B cell (primary cell): ENCODE measurements at regions not wholly inside any gene's neighbourhood (a gene's known extent, or its start where the extent isn't known, plus 50 kb on each side); places are given as distances from the start of the nearest gene placed in this dataset.

Source experiments
- ATAC-seq: fragments of 200-7000 bp; cut with Tn5 transposase; one replicate; pipeline ENCODE4 v1.10.0; 2021; ENCODE audit warnings: low read depth, mild to moderate bottlenecking, moderate number of reproducible peaks, moderate library complexity
- CTCF ChIA-PET: fragments of 350-600 bp; sonication (Branson Sonifier 250); formaldehyde crosslinking; loops from one replicate; lab custom pipeline; 2021; ENCODE audit warnings: antibody characterized with exemption, inconsistent platforms; lab: Charles Lee
- POLR2A ChIA-PET: fragments of 350-600 bp; sonication (Branson Sonifier 250); formaldehyde crosslinking; loops from one replicate; lab custom pipeline; 2021; ENCODE audit warnings: antibody characterized with exemption; lab: Charles Lee
- DNase-seq: peaks from one replicate; pipeline ENCODE4 v3.0.0; 2013
- H2AFZ ChIP-seq: 2 replicates; pipeline ENCODE4 v1.6.1; 2012; ENCODE audit warnings: mild to moderate bottlenecking, low read depth, low read length; ENCODE audit not compliant: insufficient read depth, poor library complexity, severe bottlenecking
- H3K27ac ChIP-seq, 2 donors: 1 replicate in 1 of 2; 2 replicates in 1 of 2; pipeline ENCODE4 v1.5.1; 2012 to 2013; ENCODE audit warnings: low read length in 2 of 2, mild to moderate bottlenecking in 2 of 2, moderate library complexity in 1 of 2
- H3K27me3 ChIP-seq, 4 experiments: fragments of 200-600 bp in 1 of 4; sonication (generic) in 1 of 4; replicated peaks in 1 of 4; 1 replicate in 2 of 4; 2 replicates in 2 of 4; pipeline versions ENCODE4 v1.6.1 to v1.7.0; 2013 to 2016; ENCODE audit warnings: low read length in 3 of 4, mild to moderate bottlenecking in 2 of 4, mixed read lengths in 1 of 4, moderate library complexity in 1 of 4; ENCODE audit not compliant: insufficient read depth in 4 of 4, control insufficient read depth in 3 of 4; ENCODE audit errors: control extremely low read depth in 1 of 4
- H3K36me3 ChIP-seq, 2 experiments: replicated peaks in 1 of 2; 1 replicate in 1 of 2; 2 replicates in 1 of 2; pipeline versions ENCODE4 v1.6.1 to v1.7.1; 2013; ENCODE audit warnings: low read length in 1 of 2; ENCODE audit not compliant: insufficient read depth in 2 of 2, control insufficient read depth in 1 of 2; ENCODE audit errors: control extremely low read depth in 1 of 2, extremely low read depth in 1 of 2
- H3K4me1 ChIP-seq, 2 donors: fragments of 200-600 bp in 1 of 2; sonication (generic) in 1 of 2; 1 replicate in 1 of 2; 2 replicates in 1 of 2; pipeline versions ENCODE4 v1.5.1 to v1.6.1; 2013 to 2017; ENCODE audit warnings: low read length in 2 of 2; ENCODE audit not compliant: control insufficient read depth in 2 of 2, insufficient read depth in 2 of 2
- H3K4me2 ChIP-seq: replicated peaks from 2 replicates; pipeline ENCODE3; 2012; ENCODE audit warnings: mild to moderate bottlenecking, low read depth, low read length; ENCODE audit not compliant: poor library complexity, severe bottlenecking
- H3K4me3 ChIP-seq, 5 experiments: fragments of 200-600 bp in 1 of 5; sonication (generic) in 1 of 5; 1 replicate in 3 of 5; 2 replicates in 2 of 5; pipeline versions ENCODE4 v1.5.1 to v1.7.0; 2011 to 2016; ENCODE audit warnings: low read length in 4 of 5, mild to moderate bottlenecking in 4 of 5, low read depth in 2 of 5, control low read depth in 1 of 5, moderate library complexity in 1 of 5; ENCODE audit not compliant: insufficient read depth in 1 of 5; ENCODE audit errors: control extremely low read depth in 1 of 5, extremely low read depth in 1 of 5
- H3K79me2 ChIP-seq: fragments of 200-600 bp; sonication (generic); one replicate; pipeline ENCODE4 v1.6.0; 2016; ENCODE audit warnings: low read length; ENCODE audit not compliant: control insufficient read depth, insufficient read depth
- H3K9ac ChIP-seq: fragments of 200-600 bp; sonication (generic); 2 replicates; pipeline ENCODE4 v1.6.1; 2017; ENCODE audit warnings: mild to moderate bottlenecking, low read length, moderate library complexity
- H3K9me3 ChIP-seq, 3 donors: one replicate each; pipeline versions ENCODE4 v1.6.1 to v1.7.1; 2013; ENCODE audit warnings: low read length in 2 of 3; ENCODE audit not compliant: control insufficient read depth in 2 of 3, insufficient read depth in 1 of 3; ENCODE audit errors: control extremely low read depth in 1 of 3
- H4K20me1 ChIP-seq: 2 replicates; pipeline ENCODE4 v1.6.0; 2012; ENCODE audit warnings: mild to moderate bottlenecking, low read length; ENCODE audit not compliant: insufficient read depth, control insufficient read depth, poor library complexity, severe bottlenecking
- H3K27ac Mint-ChIP-seq: one replicate; pipeline ENCODE4 v1.8.0; 2021; ENCODE audit warnings: mixed read lengths
- H3K27me3 Mint-ChIP-seq: one replicate; pipeline ENCODE4 v1.8.0; 2021; ENCODE audit warnings: mixed read lengths
- H3K4me1 Mint-ChIP-seq: one replicate; pipeline ENCODE4 v1.8.0; 2021; ENCODE audit warnings: mixed read lengths
- H3K4me3 Mint-ChIP-seq: one replicate; pipeline ENCODE4 v1.8.0; 2021; ENCODE audit warnings: mixed read lengths
- H3K9me3 Mint-ChIP-seq: one replicate; pipeline ENCODE4 v1.8.0; 2022; ENCODE audit warnings: mixed read lengths; ENCODE audit not compliant: insufficient read depth
- EZH2 ChIP-seq: IDR thresholded peaks from 2 replicates; pipeline ENCODE4 v1.6.1; 2012; ENCODE audit warnings: borderline replicate concordance, low read depth, mild to moderate bottlenecking, moderate library complexity, low read length; ENCODE audit not compliant: insufficient read depth, poor library complexity, severe bottlenecking
- WGBS: methylation state at CpG from one replicate; pipeline ENCODE4 v1.1.5; 2013; ENCODE audit warnings: missing lambda C conversion rate; ENCODE audit not compliant: insufficient coverage; 5-methylcytosine and 5-hydroxymethylcytosine counted together
- intact Hi-C: fragments of 100-400 bp; cut with micrococcal nuclease; formaldehyde crosslinking; loops from one replicate; pipeline ENCODE4 v1.10.0; 2022
- TF ChIP-seq, protein P1 (sequence below): fragments of 200-600 bp; IDR thresholded peaks from one replicate; pipeline ENCODE4 v1.8.0; 2022; ENCODE audit warnings: antibody characterized with exemption, mild to moderate bottlenecking

DNA sequence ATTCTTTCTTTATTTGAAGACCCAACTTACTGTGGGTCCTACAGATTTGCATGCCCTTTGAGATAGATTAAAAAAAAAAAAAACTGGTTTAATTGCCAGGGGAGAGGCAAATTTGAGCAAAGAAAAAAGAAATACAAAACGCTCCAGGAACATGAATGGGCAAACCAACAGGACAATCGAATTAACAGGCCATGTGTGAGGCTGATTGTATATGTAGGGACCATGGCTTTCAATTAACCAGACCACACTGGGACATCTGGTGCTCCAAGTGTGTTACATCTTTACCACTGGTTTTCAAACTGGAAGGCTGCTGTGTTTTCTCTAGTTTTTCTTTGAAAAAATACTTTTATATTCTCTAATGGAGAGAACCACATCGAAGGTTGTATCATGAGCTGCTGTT, 612.1 kb upstream of the SEMA6A start:
- ChIA-PET POLR2A (no interaction called here), CTCF (no interaction called here)
- Histone ChIP-seq H3K4me2 (no peak overlapping the region), H3K4me1 (no peaks in the 10 kb centered on the region), H3K4me3 (no peak overlapping the region), H3K27me3 (no peaks in the 10 kb centered on the region), H3K9me3 (no peaks in the 10 kb centered on the region), H3K9ac (no peak overlapping the region), H4K20me1 (no peaks in the 10 kb centered on the region), H3K36me3 (no peaks in the 10 kb centered on the region), H3K27ac (no peak overlapping the region), H2AFZ (no peak overlapping the region), H3K79me2 (no peaks in the 10 kb centered on the region)
- TF ChIP-seq, protein P1, sequence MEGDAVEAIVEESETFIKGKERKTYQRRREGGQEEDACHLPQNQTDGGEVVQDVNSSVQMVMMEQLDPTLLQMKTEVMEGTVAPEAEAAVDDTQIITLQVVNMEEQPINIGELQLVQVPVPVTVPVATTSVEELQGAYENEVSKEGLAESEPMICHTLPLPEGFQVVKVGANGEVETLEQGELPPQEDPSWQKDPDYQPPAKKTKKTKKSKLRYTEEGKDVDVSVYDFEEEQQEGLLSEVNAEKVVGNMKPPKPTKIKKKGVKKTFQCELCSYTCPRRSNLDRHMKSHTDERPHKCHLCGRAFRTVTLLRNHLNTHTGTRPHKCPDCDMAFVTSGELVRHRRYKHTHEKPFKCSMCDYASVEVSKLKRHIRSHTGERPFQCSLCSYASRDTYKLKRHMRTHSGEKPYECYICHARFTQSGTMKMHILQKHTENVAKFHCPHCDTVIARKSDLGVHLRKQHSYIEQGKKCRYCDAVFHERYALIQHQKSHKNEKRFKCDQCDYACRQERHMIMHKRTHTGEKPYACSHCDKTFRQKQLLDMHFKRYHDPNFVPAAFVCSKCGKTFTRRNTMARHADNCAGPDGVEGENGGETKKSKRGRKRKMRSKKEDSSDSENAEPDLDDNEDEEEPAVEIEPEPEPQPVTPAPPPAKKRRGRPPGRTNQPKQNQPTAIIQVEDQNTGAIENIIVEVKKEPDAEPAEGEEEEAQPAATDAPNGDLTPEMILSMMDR = no peak
- TF ChIP-seq EZH2 = no peak
- no peak for ATAC-seq
- no peaks in the 10 kb centered on the region for H3K4me1 Mint-ChIP-seq
- no peaks in the 10 kb centered on the region for H3K27me3 Mint-ChIP-seq
- no peak overlapping the region for H3K4me3 Mint-ChIP-seq
- no peak for DNase-seq
- 80% methylated on average over 2 of the region's 3 CpGs for WGBS
- no peaks in the 10 kb centered on the region for H3K9me3 Mint-ChIP-seq
- no peak overlapping the region for H3K27ac Mint-ChIP-seq
- intact Hi-C loops = no loop called here

DNA sequence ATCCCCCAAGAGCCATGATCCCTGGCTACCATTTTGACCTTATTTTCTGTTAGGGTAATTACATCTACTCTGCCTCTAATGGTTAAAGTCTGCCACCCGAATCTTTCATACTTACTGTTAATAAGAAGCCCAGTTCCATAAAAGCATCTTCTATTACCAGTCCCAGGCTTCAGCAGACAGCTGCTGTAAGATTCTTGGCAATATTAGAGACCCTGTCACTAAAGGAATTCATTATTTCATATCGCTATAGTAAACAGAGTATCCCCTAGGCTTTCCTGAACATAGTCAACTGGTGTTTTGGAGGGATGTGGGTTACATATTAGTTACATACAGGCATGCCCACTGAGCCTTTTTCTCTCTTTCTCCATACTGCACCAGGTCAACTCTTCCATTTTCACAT, 608.7 kb upstream of the SEMA6A start:
- no CpG with 5 or more reads among the region's 2 CpGs for WGBS
- Mint-ChIP-seq H3K4me3 (no peak overlapping the region), H3K27me3 (no peaks in the 10 kb centered on the region), H3K9me3 (no peaks in the 10 kb centered on the region), H3K27ac (no peak overlapping the region), H3K4me1 (no peaks in the 10 kb centered on the region)
- ATAC-seq (no peak), DNase-seq (no peak)
- Histone ChIP-seq H4K20me1 (no peaks in the 10 kb centered on the region), H2AFZ (no peak overlapping the region), H3K27me3 (no peaks in the 10 kb centered on the region), H3K4me1 (no peaks in the 10 kb centered on the region), H3K36me3 (no peaks in the 10 kb centered on the region), H3K4me3 (no peak overlapping the region), H3K9me3 (no peaks in the 10 kb centered on the region), H3K9ac (no peak overlapping the region), H3K27ac (no peak overlapping the region), H3K4me2 (no peak overlapping the region), H3K79me2 (no peaks in the 10 kb centered on the region)
- TF ChIP-seq, protein P1 = no peak
- TF ChIP-seq EZH2 = no peak
- intact Hi-C loops = no loop called here
- ChIA-PET POLR2A (no interaction called here), CTCF (no interaction called here)
